GM12872 (cell line): ENCODE measurements at regions not wholly inside any gene's neighbourhood (a gene's known extent, or its start where the extent isn't known, plus 50 kb on each side); places are given as distances from the start of the nearest gene placed in this dataset.

Experiments used
- TF ChIP-seq, protein P1 (sequence below): IDR thresholded peaks from 3 replicates; pipeline ENCODE4 v1.5.1; 2011; ENCODE audit warnings: low read depth, mild to moderate bottlenecking, low read length, moderate library complexity; ENCODE audit not compliant: insufficient read depth

DNA sequence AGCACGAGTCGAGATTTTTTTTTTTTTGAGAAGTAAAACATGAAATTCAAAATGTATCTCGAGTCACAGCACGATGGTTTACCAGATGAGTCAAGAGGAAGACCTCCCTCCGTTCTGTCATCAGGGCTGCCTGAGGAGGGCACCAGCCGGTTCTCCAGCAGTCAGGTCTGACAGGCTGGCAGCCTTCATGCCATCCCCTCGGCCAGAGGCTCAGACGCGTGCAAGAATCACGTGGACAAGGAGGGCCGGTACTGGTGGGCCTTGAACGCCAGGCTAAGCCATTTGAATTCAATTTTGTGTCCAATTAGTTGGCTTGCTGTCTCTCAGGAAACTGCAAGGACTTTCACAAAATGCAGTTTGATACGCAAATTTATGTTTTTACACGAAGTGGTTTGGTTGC lies 1412.2 kb downstream of the BRD1 start:
- TF ChIP-seq, protein P1, sequence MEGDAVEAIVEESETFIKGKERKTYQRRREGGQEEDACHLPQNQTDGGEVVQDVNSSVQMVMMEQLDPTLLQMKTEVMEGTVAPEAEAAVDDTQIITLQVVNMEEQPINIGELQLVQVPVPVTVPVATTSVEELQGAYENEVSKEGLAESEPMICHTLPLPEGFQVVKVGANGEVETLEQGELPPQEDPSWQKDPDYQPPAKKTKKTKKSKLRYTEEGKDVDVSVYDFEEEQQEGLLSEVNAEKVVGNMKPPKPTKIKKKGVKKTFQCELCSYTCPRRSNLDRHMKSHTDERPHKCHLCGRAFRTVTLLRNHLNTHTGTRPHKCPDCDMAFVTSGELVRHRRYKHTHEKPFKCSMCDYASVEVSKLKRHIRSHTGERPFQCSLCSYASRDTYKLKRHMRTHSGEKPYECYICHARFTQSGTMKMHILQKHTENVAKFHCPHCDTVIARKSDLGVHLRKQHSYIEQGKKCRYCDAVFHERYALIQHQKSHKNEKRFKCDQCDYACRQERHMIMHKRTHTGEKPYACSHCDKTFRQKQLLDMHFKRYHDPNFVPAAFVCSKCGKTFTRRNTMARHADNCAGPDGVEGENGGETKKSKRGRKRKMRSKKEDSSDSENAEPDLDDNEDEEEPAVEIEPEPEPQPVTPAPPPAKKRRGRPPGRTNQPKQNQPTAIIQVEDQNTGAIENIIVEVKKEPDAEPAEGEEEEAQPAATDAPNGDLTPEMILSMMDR = no peak

GRCh38 chr22:48414651-48415050 lies 1413.0 kb downstream of the BRD1 start:
- TF ChIP-seq, protein P1 = no peak

- TF ChIP-seq, protein P1 = no peak
These were observed 1417.1 kb downstream of the BRD1 start for GRCh38 chr22:48410536-48410935.

- TF ChIP-seq, protein P1 = no peak
These were observed 1420.3 kb downstream of the BRD1 start for GRCh38 chr22:48407256-48407955.

DNA sequence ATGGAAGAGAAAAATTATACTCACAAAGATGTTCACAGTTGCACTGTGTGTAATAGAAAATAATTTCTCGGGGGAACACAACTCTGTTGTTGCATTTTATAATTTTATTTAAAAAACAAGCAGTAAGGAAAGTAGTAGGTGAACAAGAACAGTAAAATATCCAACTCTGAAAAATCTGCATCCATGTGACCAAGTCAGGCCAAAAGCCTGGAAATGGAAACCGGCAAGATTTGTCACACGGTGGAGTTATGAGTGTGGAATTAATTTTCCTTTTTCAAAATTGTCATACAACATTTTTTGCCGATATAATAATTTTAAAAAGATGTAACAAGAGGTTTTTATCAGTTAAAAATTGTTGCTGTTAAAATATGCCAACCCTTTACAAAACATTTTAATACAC lies 1421.5 kb downstream of the BRD1 start:
- TF ChIP-seq, protein P1 = no peak

DNA sequence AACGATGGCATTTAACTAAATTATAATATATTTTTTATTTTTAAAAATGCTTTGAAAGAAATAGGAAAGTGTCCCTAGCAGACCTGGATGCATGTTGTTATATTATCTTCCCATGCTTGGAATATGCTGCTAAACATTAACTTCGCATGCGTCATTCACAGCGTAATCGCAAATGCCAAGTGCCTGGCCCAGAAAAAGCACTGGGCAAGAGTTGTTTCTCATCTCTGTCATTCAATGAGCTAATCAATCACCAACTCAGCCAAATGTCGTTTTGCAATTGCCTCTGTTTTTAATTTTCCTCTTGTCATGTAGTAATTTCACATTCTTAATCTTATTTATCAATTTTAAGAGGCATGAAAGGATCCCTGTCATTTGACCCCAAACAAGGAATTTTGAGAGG lies 1421.9 kb downstream of the BRD1 start:
- TF ChIP-seq, protein P1 = no peak

- TF ChIP-seq, protein P1 = no peak
These were observed 1422.7 kb downstream of the BRD1 start for GRCh38 chr22:48404801-48405447.
